ENCODE measurements at regions not wholly inside any gene's neighbourhood (a gene's known extent, or its start where the extent isn't known, plus 50 kb on each side); places are given as distances from the start of the nearest gene placed in this dataset.

DNA sequence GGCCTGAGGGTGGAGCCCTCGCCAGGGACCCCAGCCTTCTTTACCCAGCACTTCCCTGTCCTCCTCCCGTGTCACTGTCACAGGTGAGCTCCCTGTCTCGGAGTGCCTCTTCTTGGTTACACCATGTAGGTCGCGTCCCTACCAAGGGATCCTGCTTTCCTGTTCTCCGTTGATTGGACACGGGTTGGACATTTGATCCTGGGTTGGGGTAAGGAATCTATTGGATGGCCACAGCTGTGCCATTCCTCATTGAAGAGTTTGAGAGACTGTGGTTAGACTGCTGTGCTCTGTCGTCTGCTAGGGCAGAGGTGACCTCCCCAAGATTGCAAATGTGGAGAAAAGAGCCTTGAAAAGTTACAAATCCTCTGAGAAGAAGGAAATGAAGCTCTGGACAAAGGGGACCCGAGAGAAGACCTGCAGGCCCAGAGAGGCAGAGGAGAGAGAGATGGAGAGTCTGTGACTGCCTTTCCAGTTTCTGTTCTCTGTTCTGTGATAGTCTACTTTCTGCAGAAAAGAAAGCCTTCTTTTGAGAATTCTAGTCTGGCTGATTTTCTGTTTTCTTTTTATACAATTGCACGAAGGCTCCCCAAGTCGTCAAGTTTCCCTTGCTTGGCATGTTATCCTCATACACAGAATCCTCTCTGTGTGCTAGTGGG, 325.7 kb upstream of the RGMA start:
- no peak for TF ChIP-seq POLR2A (IDR thresholded peaks at IDR 0.05; ENCODE audit: low read depth, low read length)
- no peak for TF ChIP-seq CTCF (conservative IDR thresholded peaks at IDR 0.05; ENCODE audit: low read depth, low read length)
- TF ChIP-seq RFX5 (IDR thresholded peaks at IDR 0.05; ENCODE audit: low read depth, low read length) = no peak
- TF ChIP-seq, protein P1, sequence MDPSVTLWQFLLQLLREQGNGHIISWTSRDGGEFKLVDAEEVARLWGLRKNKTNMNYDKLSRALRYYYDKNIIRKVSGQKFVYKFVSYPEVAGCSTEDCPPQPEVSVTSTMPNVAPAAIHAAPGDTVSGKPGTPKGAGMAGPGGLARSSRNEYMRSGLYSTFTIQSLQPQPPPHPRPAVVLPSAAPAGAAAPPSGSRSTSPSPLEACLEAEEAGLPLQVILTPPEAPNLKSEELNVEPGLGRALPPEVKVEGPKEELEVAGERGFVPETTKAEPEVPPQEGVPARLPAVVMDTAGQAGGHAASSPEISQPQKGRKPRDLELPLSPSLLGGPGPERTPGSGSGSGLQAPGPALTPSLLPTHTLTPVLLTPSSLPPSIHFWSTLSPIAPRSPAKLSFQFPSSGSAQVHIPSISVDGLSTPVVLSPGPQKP (IDR thresholded peaks at IDR 0.05; ENCODE audit: borderline replicate concordance, low read depth, low read length) = no peak
- TF ChIP-seq BHLHE40 (IDR thresholded peaks at IDR 0.05; ENCODE audit: low read depth, low read length) = no peak
- TF ChIP-seq MXI1 (IDR thresholded peaks at IDR 0.05; ENCODE audit: borderline replicate concordance, low read depth, low read length) = no peak
- TF ChIP-seq RAD21 (IDR thresholded peaks at IDR 0.05; ENCODE audit: low read length) = no peak
- no peak for TF ChIP-seq NFE2L2 (IDR thresholded peaks at IDR 0.05; ENCODE audit: low read depth, low read length)
- TF ChIP-seq SMC3 (IDR thresholded peaks at IDR 0.05; ENCODE audit: low read depth, low read length) = no peak
- no peak for TF ChIP-seq CEBPB (IDR thresholded peaks at IDR 0.05; ENCODE audit: low read depth, low read length)
- no peak for TF ChIP-seq FOS (IDR thresholded peaks at IDR 0.05; ENCODE audit: low read depth, low read length)
- TF ChIP-seq RCOR1 (IDR thresholded peaks at IDR 0.05; ENCODE audit: insufficient replicate concordance, low read length) = no peak
- TF ChIP-seq MAZ (IDR thresholded peaks at IDR 0.05; ENCODE audit: borderline replicate concordance, low read depth, low read length) = no peak
